ENCODE measurements at regions not wholly inside any gene's neighbourhood (a gene's known extent, or its start where the extent isn't known, plus 50 kb on each side); places are given as distances from the start of the nearest gene placed in this dataset.

- no peak for TF ChIP-seq PATZ1 (CRISPR knock-in tag; IDR thresholded peaks at IDR 0.05; ENCODE audit: borderline replicate concordance)
- TF ChIP-seq ZFP30 (CRISPR knock-in tag; IDR thresholded peaks at IDR 0.05): no peak
- no peak for TF ChIP-seq ARNTL (CRISPR knock-in tag; IDR thresholded peaks at IDR 0.05; ENCODE audit: borderline replicate concordance, low read depth)
- TF ChIP-seq GLIS3 (CRISPR knock-in tag; IDR thresholded peaks at IDR 0.05): no peak
- no peak for TF ChIP-seq CREB5 (CRISPR knock-in tag; IDR thresholded peaks at IDR 0.05; ENCODE audit: low read depth)
- TF ChIP-seq ZNF70 (CRISPR knock-in tag; IDR thresholded peaks at IDR 0.05): no peak
- no peak for TF ChIP-seq RARB (CRISPR knock-in tag; IDR thresholded peaks at IDR 0.05)
Measured at GRCh38 chr3:75985432-75985831, 200.1 kb upstream of the ZNF717 start.

Data from SK-N-SH treated with all-trans-retinoic acid at 6 μM for 48 hours (cell line).